ENCODE measurements at regions not wholly inside any gene's neighbourhood (a gene's known extent, or its start where the extent isn't known, plus 50 kb on each side); places are given as distances from the start of the nearest gene placed in this dataset.

DNA sequence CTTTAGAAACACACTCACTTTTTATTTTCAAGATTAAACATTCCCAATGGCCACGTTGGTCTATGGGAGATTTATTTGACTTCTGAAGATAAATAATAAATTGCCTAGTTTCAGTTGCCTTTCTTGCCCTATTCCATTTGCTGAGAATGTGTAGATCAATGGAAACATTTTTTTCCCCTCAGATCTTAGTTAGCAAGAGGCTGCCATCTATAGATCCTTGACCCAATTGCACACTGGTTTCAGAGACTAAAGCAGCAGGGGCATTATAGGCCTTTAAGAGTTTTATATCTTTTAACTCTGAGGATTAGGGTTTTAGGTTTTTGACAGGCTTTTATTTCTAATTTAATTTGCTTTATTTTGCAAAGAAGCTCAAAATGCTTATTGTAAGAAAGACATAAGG lies 163.2 kb upstream of the GPR26 start:
- TF ChIP-seq, protein P1, sequence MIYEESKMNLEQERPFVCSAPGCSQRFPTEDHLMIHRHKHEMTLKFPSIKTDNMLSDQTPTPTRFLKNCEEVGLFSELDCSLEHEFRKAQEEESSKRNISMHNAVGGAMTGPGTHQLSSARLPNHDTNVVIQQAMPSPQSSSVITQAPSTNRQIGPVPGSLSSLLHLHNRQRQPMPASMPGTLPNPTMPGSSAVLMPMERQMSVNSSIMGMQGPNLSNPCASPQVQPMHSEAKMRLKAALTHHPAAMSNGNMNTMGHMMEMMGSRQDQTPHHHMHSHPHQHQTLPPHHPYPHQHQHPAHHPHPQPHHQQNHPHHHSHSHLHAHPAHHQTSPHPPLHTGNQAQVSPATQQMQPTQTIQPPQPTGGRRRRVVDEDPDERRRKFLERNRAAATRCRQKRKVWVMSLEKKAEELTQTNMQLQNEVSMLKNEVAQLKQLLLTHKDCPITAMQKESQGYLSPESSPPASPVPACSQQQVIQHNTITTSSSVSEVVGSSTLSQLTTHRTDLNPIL (CRISPR knock-in tag; IDR thresholded peaks at IDR 0.05; ENCODE audit: low read depth): no peak
- no peak for TF ChIP-seq BACH2 (CRISPR knock-in tag; IDR thresholded peaks at IDR 0.05; ENCODE audit: borderline replicate concordance)
- TF ChIP-seq TSHZ2 (CRISPR knock-in tag; IDR thresholded peaks at IDR 0.05): no peak
- no peak for TF ChIP-seq ZFP3 (CRISPR knock-in tag; IDR thresholded peaks at IDR 0.05)
- no peak for TF ChIP-seq ZC3H10 (CRISPR knock-in tag; IDR thresholded peaks at IDR 0.05)
- TF ChIP-seq OSR1 (CRISPR knock-in tag; IDR thresholded peaks at IDR 0.05): no peak
- TF ChIP-seq PPARA (CRISPR knock-in tag; IDR thresholded peaks at IDR 0.05; ENCODE audit: borderline replicate concordance): no peak
- TF ChIP-seq SNAI2 (CRISPR knock-in tag; IDR thresholded peaks at IDR 0.05): no peak
- TF ChIP-seq TCF4 (CRISPR knock-in tag; IDR thresholded peaks at IDR 0.05; ENCODE audit: borderline replicate concordance): no peak
- TF ChIP-seq ARNTL (CRISPR knock-in tag; IDR thresholded peaks at IDR 0.05; ENCODE audit: borderline replicate concordance, low read depth): no peak
- no peak for TF ChIP-seq ISL1 (CRISPR knock-in tag; IDR thresholded peaks at IDR 0.05)
- TF ChIP-seq, protein P2, sequence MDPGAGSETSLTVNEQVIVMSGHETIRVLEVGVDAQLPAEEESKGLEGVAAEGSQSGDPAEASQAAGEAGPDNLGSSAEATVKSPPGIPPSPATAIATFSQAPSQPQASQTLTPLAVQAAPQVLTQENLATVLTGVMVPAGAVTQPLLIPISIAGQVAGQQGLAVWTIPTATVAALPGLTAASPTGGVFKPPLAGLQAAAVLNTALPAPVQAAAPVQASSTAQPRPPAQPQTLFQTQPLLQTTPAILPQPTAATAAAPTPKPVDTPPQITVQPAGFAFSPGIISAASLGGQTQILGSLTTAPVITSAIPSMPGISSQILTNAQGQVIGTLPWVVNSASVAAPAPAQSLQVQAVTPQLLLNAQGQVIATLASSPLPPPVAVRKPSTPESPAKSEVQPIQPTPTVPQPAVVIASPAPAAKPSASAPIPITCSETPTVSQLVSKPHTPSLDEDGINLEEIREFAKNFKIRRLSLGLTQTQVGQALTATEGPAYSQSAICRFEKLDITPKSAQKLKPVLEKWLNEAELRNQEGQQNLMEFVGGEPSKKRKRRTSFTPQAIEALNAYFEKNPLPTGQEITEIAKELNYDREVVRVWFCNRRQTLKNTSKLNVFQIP (CRISPR knock-in tag; IDR thresholded peaks at IDR 0.05; ENCODE audit: borderline replicate concordance, low read depth): no peak
- no peak for TF ChIP-seq ESRRG (CRISPR knock-in tag; IDR thresholded peaks at IDR 0.05)
- no peak for TF ChIP-seq ZNF565 (CRISPR knock-in tag; conservative IDR thresholded peaks at IDR 0.05; ENCODE audit: low read depth)
- no peak for TF ChIP-seq TOX (CRISPR knock-in tag; IDR thresholded peaks at IDR 0.05; ENCODE audit: borderline replicate concordance)
- TF ChIP-seq GLIS3 (CRISPR knock-in tag; IDR thresholded peaks at IDR 0.05): no peak
- TF ChIP-seq CSDC2 (CRISPR knock-in tag; IDR thresholded peaks at IDR 0.05): no peak
- TF ChIP-seq CSRNP3 (CRISPR knock-in tag; IDR thresholded peaks at IDR 0.05): no peak
- TF ChIP-seq RARB (CRISPR knock-in tag; IDR thresholded peaks at IDR 0.05): no peak
- TF ChIP-seq ZNF70 (CRISPR knock-in tag; IDR thresholded peaks at IDR 0.05): no peak
- no peak for ATAC-seq

DNA sequence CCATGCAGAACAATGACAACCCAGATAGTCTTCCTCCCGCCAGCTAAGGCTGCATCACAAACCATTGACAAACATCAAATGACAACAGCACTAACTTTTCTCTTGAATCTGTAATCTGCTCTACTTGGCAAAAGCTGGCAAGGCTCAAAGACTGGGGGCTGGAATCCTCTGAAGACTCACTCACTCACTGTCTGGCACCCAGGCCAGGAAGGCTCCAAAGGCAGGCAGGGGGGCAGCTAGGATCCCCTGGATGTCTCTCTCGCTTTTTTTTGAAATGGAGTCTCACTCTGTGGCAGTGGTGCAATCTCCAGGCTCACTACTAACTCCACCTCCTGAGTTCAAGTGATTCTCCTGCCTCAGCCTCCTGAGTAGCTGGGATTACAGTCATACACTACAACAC lies 159.7 kb upstream of the GPR26 start:
- TF ChIP-seq TCF4 (CRISPR knock-in tag; IDR thresholded peaks at IDR 0.05; ENCODE audit: borderline replicate concordance): no peak
- TF ChIP-seq ESRRG (CRISPR knock-in tag; IDR thresholded peaks at IDR 0.05): no peak
- no peak for TF ChIP-seq PATZ1 (CRISPR knock-in tag; IDR thresholded peaks at IDR 0.05; ENCODE audit: borderline replicate concordance)
- TF ChIP-seq ZNF70 (CRISPR knock-in tag; IDR thresholded peaks at IDR 0.05): no peak
- ATAC-seq: no peak

DNA sequence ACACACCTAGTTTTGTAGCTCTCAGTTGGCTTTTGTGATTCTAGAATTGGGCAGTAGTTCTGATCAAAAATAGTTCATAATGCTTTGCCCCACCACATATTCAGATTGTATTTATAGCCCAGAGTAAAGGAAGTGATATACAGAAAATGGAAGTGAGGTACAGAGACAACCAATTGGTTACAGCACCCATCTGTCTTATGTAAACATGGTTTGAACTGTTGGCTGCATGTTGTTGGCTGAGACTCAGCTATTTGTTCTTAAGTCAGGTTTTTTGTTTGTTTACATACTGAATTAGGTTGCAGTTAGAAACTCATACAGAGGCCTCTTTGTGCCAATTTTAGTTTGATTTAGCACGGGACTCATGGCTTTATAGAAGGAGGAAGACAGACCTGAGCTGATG lies 158.9 kb upstream of the GPR26 start:
- no peak for TF ChIP-seq RARB (CRISPR knock-in tag; IDR thresholded peaks at IDR 0.05)
- TF ChIP-seq TSHZ2 (CRISPR knock-in tag; IDR thresholded peaks at IDR 0.05): no peak
- TF ChIP-seq ZFP3 (CRISPR knock-in tag; IDR thresholded peaks at IDR 0.05): no peak
- no peak for TF ChIP-seq ZNF70 (CRISPR knock-in tag; IDR thresholded peaks at IDR 0.05)
- no peak for TF ChIP-seq SNAI2 (CRISPR knock-in tag; IDR thresholded peaks at IDR 0.05)
- no peak for TF ChIP-seq PPARA (CRISPR knock-in tag; IDR thresholded peaks at IDR 0.05; ENCODE audit: borderline replicate concordance)
- no peak for TF ChIP-seq TOX (CRISPR knock-in tag; IDR thresholded peaks at IDR 0.05; ENCODE audit: borderline replicate concordance)
- TF ChIP-seq BACH2 (CRISPR knock-in tag; IDR thresholded peaks at IDR 0.05; ENCODE audit: borderline replicate concordance): no peak
- no peak for ATAC-seq

All from SK-N-SH treated with all-trans-retinoic acid at 6 μM for 48 hours (cell line).